GM21515 (cell line): ENCODE measurements at regions not wholly inside any gene's neighbourhood (a gene's known extent, or its start where the extent isn't known, plus 50 kb on each side); places are given as distances from the start of the nearest gene placed in this dataset.

Source experiments
- ATAC-seq: cut with Tn5 transposase; IDR thresholded peaks from one replicate; pipeline ENCODE4 v1.9.1; 2021; ENCODE audit not compliant: unreplicated experiment

DNA sequence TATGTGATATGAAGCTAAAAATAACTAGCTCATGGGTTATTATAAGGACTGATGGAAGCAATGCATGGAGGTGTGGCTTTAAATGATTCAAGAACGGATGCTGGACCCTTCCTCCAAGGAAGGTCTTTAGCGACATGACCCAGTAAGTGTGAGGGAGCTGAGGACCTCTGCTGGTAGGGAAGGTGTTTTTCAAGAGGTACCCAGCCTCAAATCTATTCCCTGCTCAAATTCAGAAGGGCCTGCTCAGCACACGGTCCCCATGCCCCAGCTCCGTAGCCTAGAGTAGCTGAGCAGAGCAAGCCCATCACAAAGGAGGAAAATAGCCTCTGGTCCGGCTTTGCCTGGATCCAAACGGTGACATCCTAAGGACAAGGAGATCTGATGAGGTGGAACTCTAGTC is 266.2 kb upstream of the IGF1R start:
- ATAC-seq: no peak

GRCh38 chr15:98383571-98383970 is 264.8 kb upstream of the IGF1R start:
- ATAC-seq: no peak

- ATAC-seq: no peak
Measured at GRCh38 chr15:98384328-98385029, 263.9 kb upstream of the IGF1R start.

- ATAC-seq: no peak
Measured at GRCh38 chr15:98385752-98386381, 262.5 kb upstream of the IGF1R start.

DNA sequence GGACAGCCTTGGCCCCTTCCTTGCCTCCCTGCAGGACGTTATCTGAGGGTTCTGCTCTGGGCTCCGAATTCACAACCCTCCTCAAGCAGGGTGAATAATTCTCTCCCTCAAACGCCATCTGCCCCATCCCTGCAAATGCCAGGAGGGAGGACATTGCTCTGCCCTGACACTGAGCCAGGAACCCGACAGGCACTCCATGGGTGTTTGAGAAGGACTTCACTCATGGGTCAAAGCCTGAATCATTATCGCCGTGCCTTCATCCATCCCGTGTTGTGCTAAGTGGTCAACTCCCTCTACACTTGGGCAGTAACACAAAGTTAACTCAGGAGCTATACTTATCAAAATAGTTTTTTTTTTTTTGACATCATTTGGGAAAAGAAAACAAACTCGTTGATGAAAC is 261.8 kb upstream of the IGF1R start:
- no peak for ATAC-seq

DNA sequence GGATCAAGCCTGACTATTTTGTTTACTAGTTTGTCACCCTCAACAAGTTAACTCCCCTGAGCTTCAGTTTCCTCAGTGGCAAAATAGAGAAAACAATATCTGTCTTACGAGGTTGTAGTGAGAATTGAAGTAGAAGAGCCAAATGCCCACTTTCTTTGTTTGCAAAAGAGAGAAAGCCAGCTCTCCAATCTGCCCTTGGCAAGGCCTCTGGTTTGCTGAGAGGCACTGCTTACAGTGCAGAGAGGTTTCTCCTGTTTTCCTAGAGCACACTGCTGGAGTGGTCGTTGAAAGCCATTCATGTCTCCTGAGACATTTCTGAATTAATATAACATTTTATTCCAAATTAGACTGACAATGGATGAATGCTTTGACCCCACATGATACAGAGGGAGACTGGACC is 260.5 kb upstream of the IGF1R start:
- ATAC-seq: no peak

- no peak for ATAC-seq
Measured at GRCh38 chr15:98390946-98391530, 257.3 kb upstream of the IGF1R start.

- no peak for ATAC-seq
Measured at GRCh38 chr15:98391568-98391967, 256.8 kb upstream of the IGF1R start.

GRCh38 chr15:98393471-98393870 is 254.9 kb upstream of the IGF1R start:
- no peak for ATAC-seq

- no peak for ATAC-seq
Measured at GRCh38 chr15:98394546-98394945, 253.8 kb upstream of the IGF1R start.

DNA sequence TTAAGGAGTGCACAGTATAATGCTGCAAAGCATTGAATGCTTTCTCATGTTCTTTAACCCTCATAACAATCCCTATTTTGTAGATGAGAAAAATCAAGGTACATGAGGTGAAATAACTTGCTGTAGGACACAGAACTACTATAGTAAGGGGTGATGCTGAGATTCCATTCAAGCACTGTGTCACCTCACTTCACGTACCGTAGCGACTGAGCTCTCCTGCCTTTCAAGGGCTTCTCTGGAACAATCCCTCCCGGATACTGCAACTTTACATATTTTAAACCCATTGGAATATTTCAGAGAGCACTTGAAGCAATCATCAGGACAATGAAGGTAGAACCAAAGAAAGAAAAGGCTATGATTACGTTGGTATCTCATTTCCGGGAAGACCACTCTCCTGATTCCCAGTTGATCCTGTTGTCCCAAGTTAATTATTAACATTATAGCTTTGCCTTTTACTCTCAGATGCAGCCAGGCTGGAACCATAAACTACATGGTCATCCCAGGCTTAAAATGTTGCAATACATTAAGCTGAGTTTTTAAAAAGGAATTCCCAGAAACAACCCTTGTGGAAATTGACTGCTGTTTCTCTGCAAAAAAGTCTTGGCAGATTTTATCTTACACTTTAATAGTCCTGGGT is 252.2 kb upstream of the IGF1R start:
- ATAC-seq: no peak

DNA sequence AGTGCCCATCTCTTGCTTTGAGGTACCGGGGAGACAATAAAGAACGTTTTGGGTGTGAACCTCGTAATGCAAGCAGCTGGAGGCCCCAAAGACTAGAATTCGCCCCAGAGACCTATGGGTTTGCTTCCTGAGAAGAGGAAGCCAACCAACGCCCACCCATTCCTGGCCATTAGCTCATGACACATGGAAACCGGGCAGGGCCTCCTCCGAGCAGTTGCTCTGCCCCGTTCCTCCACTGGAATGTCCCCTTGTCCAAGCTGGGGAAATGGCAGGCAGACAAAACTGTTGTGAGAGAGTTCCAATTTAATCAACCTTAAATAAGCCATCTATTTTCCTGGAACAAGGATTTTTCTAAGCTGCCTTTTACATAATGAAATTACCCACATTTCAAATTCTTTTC is 250.9 kb upstream of the IGF1R start:
- ATAC-seq: no peak

GRCh38 chr15:98398056-98398455 is 250.3 kb upstream of the IGF1R start:
- ATAC-seq: no peak

GRCh38 chr15:98398886-98399285 is 249.5 kb upstream of the IGF1R start:
- ATAC-seq: no peak

DNA sequence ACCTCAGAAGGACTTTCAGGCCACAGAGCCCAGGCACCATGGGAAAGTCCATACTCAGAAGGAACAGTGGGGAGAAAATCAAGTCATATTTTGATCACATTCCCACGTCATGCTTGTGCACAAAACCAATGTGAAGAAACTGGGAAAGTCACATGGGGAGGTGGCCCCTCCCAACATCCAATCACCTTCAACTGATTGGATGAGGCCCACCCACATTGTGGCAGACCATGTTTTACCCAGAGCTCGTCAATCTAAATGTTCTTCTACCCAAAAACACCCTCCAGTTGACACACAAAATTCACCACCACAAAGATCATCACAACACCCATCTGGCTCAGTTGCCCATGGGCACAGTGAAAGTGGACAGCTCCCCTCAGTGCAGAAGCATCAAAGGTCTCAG is 248.2 kb upstream of the IGF1R start:
- ATAC-seq: no peak

DNA sequence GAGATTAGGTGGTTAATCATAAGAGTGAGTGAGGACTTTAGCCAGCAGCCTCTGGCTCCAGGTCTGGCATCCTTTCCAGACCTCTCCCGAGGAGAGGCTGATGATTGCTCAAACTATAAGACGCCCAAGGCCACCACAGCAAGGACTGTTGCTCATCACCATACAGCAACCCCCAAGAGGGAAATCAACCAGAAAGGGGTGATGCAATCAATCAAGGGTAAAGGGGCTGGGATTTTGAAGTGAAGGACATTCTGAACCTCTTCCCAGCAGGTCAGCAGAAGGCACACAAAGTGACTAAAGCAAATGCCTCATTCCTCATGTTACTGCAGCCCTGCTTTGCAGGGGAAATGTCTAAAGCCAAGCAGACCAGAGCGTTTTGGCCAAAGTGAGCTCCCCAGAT is 247.3 kb upstream of the IGF1R start:
- ATAC-seq: no peak

DNA sequence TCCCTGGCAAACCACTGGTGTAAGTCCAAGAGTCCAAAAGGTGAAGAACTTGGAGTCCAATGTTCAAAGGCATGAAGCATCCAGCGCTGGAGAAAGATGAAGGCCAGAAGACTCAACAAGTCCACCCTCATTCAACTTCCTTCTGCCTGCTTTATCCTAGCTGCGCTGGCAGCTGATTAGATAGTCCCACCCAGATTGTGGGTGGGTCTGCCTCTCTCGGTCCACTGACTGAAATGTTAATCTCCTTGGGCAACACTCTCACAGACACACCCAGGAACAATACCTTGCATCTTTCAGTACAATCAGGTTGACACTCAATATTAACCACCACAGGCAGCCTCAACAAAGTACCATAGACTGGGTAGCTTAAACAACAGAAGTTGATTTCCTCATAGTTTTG is 245.9 kb upstream of the IGF1R start:
- no peak for ATAC-seq

GRCh38 chr15:98403169-98403568 is 245.2 kb upstream of the IGF1R start:
- no peak for ATAC-seq

DNA sequence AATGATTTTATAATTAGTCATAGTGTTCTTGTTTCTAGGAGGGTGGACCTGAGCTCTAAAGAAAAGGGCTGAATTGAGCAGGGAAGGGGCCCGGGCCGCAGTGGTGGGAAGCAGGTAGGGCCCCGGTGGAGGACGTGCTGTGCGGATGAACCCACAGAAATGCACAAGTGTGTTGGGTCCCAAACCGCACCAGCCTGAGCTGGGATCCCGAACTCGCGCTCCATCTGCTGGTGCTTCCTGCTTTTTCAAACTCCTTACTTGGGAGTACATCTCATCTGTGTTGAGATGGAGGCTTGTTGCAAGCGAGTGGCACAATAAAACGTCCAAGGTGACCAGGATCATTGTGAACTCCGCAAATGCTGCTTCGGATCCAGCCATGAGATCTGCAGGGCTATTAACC is 244.8 kb upstream of the IGF1R start:
- no peak for ATAC-seq

DNA sequence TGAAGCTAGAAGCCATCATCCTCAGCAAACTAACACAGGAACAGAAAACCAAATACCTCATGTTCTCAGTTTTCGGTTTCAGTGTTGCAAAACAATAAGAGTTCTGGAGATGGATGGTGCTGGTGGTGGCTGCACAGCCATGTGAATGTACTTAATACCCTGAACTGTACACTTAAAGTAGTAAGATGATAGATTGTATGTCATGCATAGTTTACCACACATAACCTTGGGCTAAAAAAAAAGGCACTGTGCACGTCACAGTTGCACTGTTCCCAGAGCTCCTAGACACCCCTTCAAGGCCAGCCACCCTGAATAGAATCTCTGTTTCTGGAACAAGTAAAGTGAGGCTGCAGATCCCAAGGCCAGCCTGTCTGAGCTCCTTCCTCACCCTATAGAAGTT is 243.3 kb upstream of the IGF1R start:
- ATAC-seq: no peak

- ATAC-seq: no peak
Measured at GRCh38 chr15:98408231-98408630, 240.1 kb upstream of the IGF1R start.

DNA sequence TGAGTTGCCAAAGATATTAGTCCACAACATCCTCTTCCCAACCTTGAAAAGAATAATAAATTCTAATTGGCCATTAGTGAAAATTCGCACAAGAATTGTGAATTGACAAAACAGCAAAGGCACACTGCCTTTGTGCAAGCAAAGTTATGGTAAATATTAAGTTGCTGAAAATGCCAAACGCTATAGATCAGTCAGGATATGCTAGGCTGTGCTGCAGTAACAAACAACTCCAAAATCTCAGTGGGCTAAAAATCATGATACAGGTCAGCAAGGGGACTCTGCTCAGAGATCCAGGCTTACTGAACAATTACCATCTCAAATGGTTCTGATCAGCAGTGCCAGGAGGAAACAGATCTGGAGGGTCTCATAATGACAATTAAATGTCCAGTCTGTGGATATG is 238.0 kb upstream of the IGF1R start:
- ATAC-seq: no peak
